GM12878 (cell line): ENCODE measurements at regions not wholly inside any gene's neighbourhood (a gene's known extent, or its start where the extent isn't known, plus 50 kb on each side); places are given as distances from the start of the nearest gene placed in this dataset.

ENCODE experiments used
- ATAC-seq: fragments of 200-7000 bp; cut with Tn5 transposase; 3 replicates; pipeline ENCODE4 v1.9.1; 2020; ENCODE audit warnings: mild to moderate bottlenecking, moderate library complexity
- BruUV-seq: library from RNA; stranded (reverse); fragments of 400-500 nt; replicated peaks from 2 replicates; lab custom pipeline; 2021; lab: Mats Ljungman, UMichigan
- CTCF ChIA-PET: fragments of 300-600 bp; sonication (Branson Sonifier 250); formaldehyde crosslinking; extraction: SDS; loops from one replicate; lab custom pipeline; 2021; ENCODE audit warnings: inconsistent platforms; lab: Yijun Ruan, JAX
- POLR2A ChIA-PET: fragments of 350-600 bp; formaldehyde crosslinking; extraction: SDS; loops from one replicate; lab custom pipeline; 2021; ENCODE audit warnings: inconsistent platforms; lab: Charles Lee
- RAD21 ChIA-PET: fragments of 300-600 bp; sonication (Branson Sonifier 250); formaldehyde crosslinking; loops from one replicate; lab custom pipeline; 2023; ENCODE audit warnings: antibody characterized with exemption; ENCODE audit not compliant: unreplicated experiment; lab: Charles Lee
- SMC1A ChIA-PET: fragments of 300-600 bp; sonication (Branson Sonifier 250); formaldehyde crosslinking; loops from one replicate; lab custom pipeline; 2023; ENCODE audit not compliant: unreplicated experiment, uncharacterized antibody; lab: Charles Lee
- DNase-seq: peaks from one replicate; pipeline ENCODE4 v3.0.0-alpha.2; 2011; ENCODE audit warnings: low read depth, low spot score
- FAIRE-seq: peaks from 3 replicates; lab custom pipeline; 2011; peaks lifted over from hg19 to GRCh38; lab: Jason Lieb, UNC
- H2AFZ ChIP-seq: 2 replicates; pipeline ENCODE4 v1.6.0; 2011; ENCODE audit warnings: low read depth, low read length, control low read depth; ENCODE audit not compliant: control insufficient read depth
- H3K27ac ChIP-seq: 2 replicates; pipeline ENCODE4 v1.5.1; 2011; ENCODE audit warnings: control low read depth; ENCODE audit not compliant: control insufficient read depth, insufficient read depth
- H3K27me3 ChIP-seq, 2 experiments: replicated peaks in 1 of 2; 2 replicates each; pipeline versions ENCODE4 v1.6.0 to v1.6.1; 2011; ENCODE audit warnings: low read length in 1 of 2; ENCODE audit not compliant: control insufficient read depth in 2 of 2, insufficient read depth in 2 of 2
- H3K36me3 ChIP-seq, 2 experiments: 2 replicates each; pipeline ENCODE4 v1.5.1; 2011; ENCODE audit warnings: low read length in 1 of 2; ENCODE audit not compliant: control insufficient read depth in 2 of 2, insufficient read depth in 2 of 2
- H3K4me1 ChIP-seq: 2 replicates; pipeline ENCODE4 v1.6.1; 2011; ENCODE audit warnings: mild to moderate bottlenecking, low read length, moderate library complexity, mixed read lengths; ENCODE audit not compliant: control insufficient read depth, insufficient read depth
- H3K4me2 ChIP-seq: 2 replicates; pipeline ENCODE4 v1.6.0; 2011; ENCODE audit warnings: control low read depth; ENCODE audit not compliant: control insufficient read depth, insufficient read depth
- H3K4me3 ChIP-seq: fragments of 200-600 bp; sonication (generic); 2 replicates; pipeline ENCODE4 v1.5.1; 2016
- H3K79me2 ChIP-seq: 2 replicates; pipeline ENCODE4 v1.6.0; 2011; ENCODE audit warnings: low read length; ENCODE audit not compliant: control insufficient read depth, insufficient read depth
- H3K9ac ChIP-seq: 2 replicates; pipeline ENCODE4 v1.8.0; 2011; ENCODE audit warnings: low read length, control low read depth, mixed read lengths; ENCODE audit not compliant: control insufficient read depth, insufficient read depth
- H3K9me3 ChIP-seq: replicated peaks from 3 replicates; pipeline ENCODE4 v1.5.1; 2011; ENCODE audit warnings: mild to moderate bottlenecking, low read length; ENCODE audit not compliant: control insufficient read depth, insufficient read depth
- H4K20me1 ChIP-seq: 2 replicates; pipeline ENCODE4 v1.6.0; 2011; ENCODE audit not compliant: control insufficient read depth, insufficient read depth
- BRCA1 ChIP-seq: IDR thresholded peaks from 2 replicates; pipeline ENCODE4 v1.6.1; 2011; ENCODE audit warnings: low read depth, low read length, improper control_type of control experiment
- EZH2 ChIP-seq: IDR thresholded peaks from 2 replicates; pipeline ENCODE4 v1.6.1; 2012; ENCODE audit warnings: low read depth, mild to moderate bottlenecking, control low read depth, inconsistent platforms, low read length, borderline replicate concordance; ENCODE audit not compliant: control insufficient read depth
- KLF5 ChIP-seq: fragments of 450-650 bp; IDR thresholded peaks from 2 replicates; pipeline ENCODE4 v1.6.1; 2014; ENCODE audit warnings: mild to moderate bottlenecking; ENCODE audit not compliant: partially characterized antibody
- MTA3 ChIP-seq: IDR thresholded peaks from 2 replicates; pipeline ENCODE4 v1.6.1; 2012; ENCODE audit warnings: low read length, inconsistent platforms, borderline replicate concordance
- RELA ChIP-seq: fragments of 450-650 bp; IDR thresholded peaks from 2 replicates; pipeline ENCODE4 v1.8.0; 2014; ENCODE audit warnings: borderline replicate concordance; ENCODE audit not compliant: partially characterized antibody
- SUPT20H ChIP-seq: IDR thresholded peaks from 2 replicates; pipeline ENCODE4 v1.6.1; 2011; ENCODE audit warnings: low read depth, mild to moderate bottlenecking, low read length, moderate library complexity, borderline replicate concordance; ENCODE audit not compliant: control insufficient read depth
- WGBS: methylation state at CpG from one replicate; pipeline ENCODE4 v1.1.6; 2016; ENCODE audit warnings: low lambda C conversion rate; ENCODE audit not compliant: insufficient replicate concordance, insufficient coverage; ENCODE audit errors: missing lambda C conversion rate; 5-methylcytosine and 5-hydroxymethylcytosine counted together
- in situ Hi-C: fragments of 300-500 bp; cut with MboI; formaldehyde crosslinking; loops from 9 replicates; pipeline ENCODE4 v1.14.3; 2018; ENCODE audit warnings: mixed read lengths
- intact Hi-C: fragments of 100-400 bp; cut with micrococcal nuclease; formaldehyde crosslinking; loops from one replicate; pipeline ENCODE4 v1.14.2; 2022; ENCODE audit not compliant: unreplicated experiment
- TF ChIP-seq, protein P1 (sequence below): fragments of 450-650 bp; IDR thresholded peaks from 2 replicates; pipeline ENCODE4 v1.6.1; 2017; ENCODE audit warnings: low read depth, mild to moderate bottlenecking, moderate library complexity
- TF ChIP-seq, protein P2 (sequence below): IDR thresholded peaks from 2 replicates; pipeline ENCODE4 v1.6.1; 2011; ENCODE audit warnings: low read depth, low read length, improper control_type of control experiment, borderline replicate concordance

DNA sequence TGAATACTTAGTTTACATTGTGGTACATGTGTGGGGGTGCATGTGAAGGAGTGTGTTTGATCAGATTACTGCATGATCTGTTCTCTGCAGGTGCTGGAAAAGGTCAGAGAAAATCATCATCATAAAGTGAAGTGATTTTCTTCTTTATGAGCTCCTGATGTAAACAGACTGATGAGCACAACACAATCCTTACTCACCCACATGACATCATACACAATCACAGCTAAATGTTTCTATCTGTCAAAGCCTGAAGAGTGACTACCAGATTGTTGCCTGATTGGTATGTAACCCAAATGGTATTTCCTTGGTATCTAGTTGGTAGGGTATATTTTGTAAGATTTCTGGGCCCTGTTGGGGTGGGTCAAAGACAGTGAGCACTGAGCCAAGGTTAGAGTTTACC is 270.8 kb downstream of the FOXG1 start:
- no peak for FAIRE-seq
- no peaks in the 10 kb centered on the region for H3K27me3 ChIP-seq
- H3K4me3 ChIP-seq, result no peak overlapping the region
- no peaks in the 10 kb centered on the region for H3K79me2 ChIP-seq
- no peaks in the 10 kb centered on the region for H3K36me3 ChIP-seq
- intact Hi-C loops, result no loop called here
- ChIA-PET CTCF (no interaction called here), RAD21 (no interaction called here), POLR2A (no interaction called here), SMC1A (no interaction called here)
- H2AFZ ChIP-seq, result no peak overlapping the region
- TF ChIP-seq BRCA1, result no peak
- TF ChIP-seq SUPT20H, result no peak
- TF ChIP-seq EZH2, result no peak
- TF ChIP-seq, protein P1, sequence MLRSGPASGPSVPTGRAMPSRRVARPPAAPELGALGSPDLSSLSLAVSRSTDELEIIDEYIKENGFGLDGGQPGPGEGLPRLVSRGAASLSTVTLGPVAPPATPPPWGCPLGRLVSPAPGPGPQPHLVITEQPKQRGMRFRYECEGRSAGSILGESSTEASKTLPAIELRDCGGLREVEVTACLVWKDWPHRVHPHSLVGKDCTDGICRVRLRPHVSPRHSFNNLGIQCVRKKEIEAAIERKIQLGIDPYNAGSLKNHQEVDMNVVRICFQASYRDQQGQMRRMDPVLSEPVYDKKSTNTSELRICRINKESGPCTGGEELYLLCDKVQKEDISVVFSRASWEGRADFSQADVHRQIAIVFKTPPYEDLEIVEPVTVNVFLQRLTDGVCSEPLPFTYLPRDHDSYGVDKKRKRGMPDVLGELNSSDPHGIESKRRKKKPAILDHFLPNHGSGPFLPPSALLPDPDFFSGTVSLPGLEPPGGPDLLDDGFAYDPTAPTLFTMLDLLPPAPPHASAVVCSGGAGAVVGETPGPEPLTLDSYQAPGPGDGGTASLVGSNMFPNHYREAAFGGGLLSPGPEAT, result no peak
- no peak for TF ChIP-seq RELA
- no peak for TF ChIP-seq MTA3
- no peak for TF ChIP-seq KLF5
- H3K4me1 ChIP-seq, result no peaks in the 10 kb centered on the region
- no peak for ATAC-seq
- no TSS peak for BruUV-seq
- no peaks in the 10 kb centered on the region for H4K20me1 ChIP-seq
- H3K27ac ChIP-seq, result no peak overlapping the region
- H3K9ac ChIP-seq, result no peak overlapping the region
- DNase-seq, result no peak
- no peak overlapping the region for H3K4me2 ChIP-seq
- H3K9me3 ChIP-seq, result no peaks in the 10 kb centered on the region
- in situ Hi-C loops, result no loop called here

DNA sequence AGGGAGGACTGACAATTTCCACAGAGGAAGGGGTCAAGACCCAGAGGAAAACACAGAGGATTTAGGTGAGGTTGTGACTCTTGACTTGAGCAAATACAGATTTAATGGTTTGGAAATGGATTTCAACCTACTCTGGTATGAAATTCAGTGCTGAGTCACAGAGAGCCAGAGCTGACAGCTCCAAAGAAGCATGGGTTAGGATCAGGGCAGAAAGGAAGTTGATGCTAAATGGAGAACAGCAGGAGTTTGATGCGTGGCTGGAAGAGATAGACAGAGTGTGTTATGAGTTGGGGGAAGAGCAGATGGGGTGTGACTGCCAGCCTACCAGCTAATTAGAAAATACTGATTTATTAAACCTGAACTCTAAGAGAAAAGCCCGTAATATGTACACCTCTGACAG is 272.6 kb downstream of the FOXG1 start:
- ChIA-PET POLR2A (no interaction called here), CTCF (no interaction called here), RAD21 (no interaction called here), SMC1A (no interaction called here)
- Histone ChIP-seq H3K4me2 (no peak overlapping the region), H3K27me3 (no peaks in the 10 kb centered on the region), H3K4me1 (no peaks in the 10 kb centered on the region), H3K36me3 (no peaks in the 10 kb centered on the region), H4K20me1 (no peaks in the 10 kb centered on the region), H3K27ac (no peak overlapping the region), H3K9me3 (no peaks in the 10 kb centered on the region), H3K79me2 (no peaks in the 10 kb centered on the region), H2AFZ (no peak overlapping the region), H3K9ac (no peak overlapping the region), H3K4me3 (no peak overlapping the region)
- TF ChIP-seq, protein P2, sequence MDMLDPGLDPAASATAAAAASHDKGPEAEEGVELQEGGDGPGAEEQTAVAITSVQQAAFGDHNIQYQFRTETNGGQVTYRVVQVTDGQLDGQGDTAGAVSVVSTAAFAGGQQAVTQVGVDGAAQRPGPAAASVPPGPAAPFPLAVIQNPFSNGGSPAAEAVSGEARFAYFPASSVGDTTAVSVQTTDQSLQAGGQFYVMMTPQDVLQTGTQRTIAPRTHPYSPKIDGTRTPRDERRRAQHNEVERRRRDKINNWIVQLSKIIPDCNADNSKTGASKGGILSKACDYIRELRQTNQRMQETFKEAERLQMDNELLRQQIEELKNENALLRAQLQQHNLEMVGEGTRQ, result no peak
- in situ Hi-C loops (no loop called here), intact Hi-C loops (no loop called here)
- BruUV-seq, result no TSS peak
- WGBS, result 40% methylated on average over 2 of the region's 2 CpGs
- no peak for FAIRE-seq
- no peak for ATAC-seq
- DNase-seq, result no peak
